SK-N-SH treated with all-trans-retinoic acid at 6 μM for 48 hours (cell line): ENCODE measurements at regions not wholly inside any gene's neighbourhood (a gene's known extent, or its start where the extent isn't known, plus 50 kb on each side); places are given as distances from the start of the nearest gene placed in this dataset.

Source experiments
- CSDC2 ChIP-seq: fragments of 250-450 bp; sonication (Bioruptor Pico); IDR thresholded peaks from 2 replicates; pipeline ENCODE4 v1.5.0; 2020; ENCODE audit warnings: mild to moderate bottlenecking, moderate library complexity
- ESRRG ChIP-seq: fragments of 250-450 bp; sonication (Bioruptor Pico); IDR thresholded peaks from 2 replicates; pipeline ENCODE4 v1.6.1; 2021; ENCODE audit warnings: mild to moderate bottlenecking
- ISL1 ChIP-seq: fragments of 250-450 bp; sonication (Bioruptor Pico); IDR thresholded peaks from 2 replicates; pipeline ENCODE4 v2.1.2; 2022; ENCODE audit warnings: mild to moderate bottlenecking, moderate library complexity
- OSR1 ChIP-seq: fragments of 250-450 bp; sonication (Bioruptor Pico); IDR thresholded peaks from 2 replicates; pipeline ENCODE4 v1.8.0; 2022; ENCODE audit warnings: moderate library complexity, mild to moderate bottlenecking, inconsistent platforms
- POU6F1 ChIP-seq: fragments of 250-450 bp; sonication (Bioruptor Pico); IDR thresholded peaks from 2 replicates; pipeline ENCODE4 v1.8.0; 2021; ENCODE audit warnings: low read depth, mild to moderate bottlenecking, moderate library complexity, borderline replicate concordance
- RARB ChIP-seq: fragments of 250-450 bp; sonication (Bioruptor Pico); IDR thresholded peaks from 2 replicates; pipeline ENCODE4 v1.8.0; 2021; ENCODE audit warnings: mild to moderate bottlenecking, moderate library complexity
- SNAI2 ChIP-seq: fragments of 250-450 bp; sonication (Bioruptor Pico); IDR thresholded peaks from 2 replicates; pipeline ENCODE4 v1.5.0; 2020; ENCODE audit warnings: mild to moderate bottlenecking, moderate library complexity
- TCF4 ChIP-seq: fragments of 250-450 bp; sonication (Bioruptor Pico); IDR thresholded peaks from 2 replicates; pipeline ENCODE4 v1.8.0; 2021; ENCODE audit warnings: mild to moderate bottlenecking, moderate library complexity, borderline replicate concordance
- TSHZ2 ChIP-seq: fragments of 250-450 bp; sonication (Bioruptor Pico); IDR thresholded peaks from 2 replicates; pipeline ENCODE4 v1.5.0; 2020; ENCODE audit warnings: mild to moderate bottlenecking, moderate library complexity
- ZFP3 ChIP-seq: fragments of 250-450 bp; sonication (Bioruptor Pico); IDR thresholded peaks from 2 replicates; pipeline ENCODE4 v1.5.0; 2020; ENCODE audit warnings: mild to moderate bottlenecking, moderate library complexity
- ZFP30 ChIP-seq: fragments of 450-650 bp; formaldehyde crosslinking; IDR thresholded peaks from 2 replicates; pipeline ENCODE4 v1.5.0; 2022; ENCODE audit warnings: mild to moderate bottlenecking, moderate library complexity
- ZNF565 ChIP-seq: fragments of 450-650 bp; formaldehyde crosslinking; conservative IDR thresholded peaks from 2 replicates; pipeline ENCODE4 v1.5.0; 2020; ENCODE audit warnings: low read depth, mild to moderate bottlenecking, moderate library complexity
- ZNF8 ChIP-seq: fragments of 450-650 bp; formaldehyde crosslinking; IDR thresholded peaks from 2 replicates; pipeline ENCODE4 v1.5.0; 2020; ENCODE audit warnings: mild to moderate bottlenecking, moderate library complexity

GRCh38 chr13:36559375-36559774, 114.4 kb upstream of the SERTM1 start:
- TF ChIP-seq TSHZ2 (no peak), ZNF8 (CRISPR knock-in tag) (no peak), ZFP30 (CRISPR knock-in tag) (no peak), ISL1 (CRISPR knock-in tag) (no peak), ZNF565 (CRISPR knock-in tag) (no peak), ZFP3 (CRISPR knock-in tag) (no peak), ESRRG (CRISPR knock-in tag) (no peak), POU6F1 (CRISPR knock-in tag) (no peak), OSR1 (CRISPR knock-in tag) (no peak), SNAI2 (CRISPR knock-in tag) (no peak), CSDC2 (CRISPR knock-in tag) (no peak), RARB (CRISPR knock-in tag) (no peak), TCF4 (CRISPR knock-in tag) (no peak)
